DOHH2 (cell line): ENCODE measurements at regions not wholly inside any gene's neighbourhood (a gene's known extent, or its start where the extent isn't known, plus 50 kb on each side); places are given as distances from the start of the nearest gene placed in this dataset.

Experiments
- H3F3A ChIP-seq: fragments of 200-600 bp; sonication (generic), shearing (Covaris generic); 2 replicates; pipeline ENCODE4 v1.6.0; 2016; ENCODE audit warnings: antibody characterized with exemption, mild to moderate bottlenecking; ENCODE audit not compliant: control insufficient read depth, insufficient read depth
- H3K27ac ChIP-seq: fragments of 200-600 bp; sonication (generic); 2 replicates; pipeline ENCODE4 v1.5.1; 2014; ENCODE audit warnings: low read depth, mild to moderate bottlenecking, low read length, moderate library complexity
- H3K27me3 ChIP-seq: fragments of 200-600 bp; sonication (generic); 2 replicates; pipeline ENCODE4 v1.6.1; 2014; ENCODE audit warnings: mild to moderate bottlenecking, low read length, mixed read lengths; ENCODE audit not compliant: control insufficient read depth
- H3K36me3 ChIP-seq: fragments of 200-600 bp; sonication (generic); 2 replicates; pipeline ENCODE4 v1.6.1; 2014; ENCODE audit warnings: mild to moderate bottlenecking, low read length, moderate library complexity, mixed read lengths; ENCODE audit not compliant: control insufficient read depth
- H3K4me1 ChIP-seq: fragments of 200-600 bp; sonication (generic); 2 replicates; pipeline ENCODE4 v1.6.1; 2014; ENCODE audit warnings: mild to moderate bottlenecking, low read length, mixed read lengths; ENCODE audit not compliant: control insufficient read depth
- H3K4me2 ChIP-seq: fragments of 200-600 bp; sonication (generic); 2 replicates; pipeline ENCODE4 v1.6.0; 2014; ENCODE audit warnings: mild to moderate bottlenecking, low read length, moderate library complexity
- H3K4me3 ChIP-seq: fragments of 200-600 bp; sonication (generic); 2 replicates; pipeline ENCODE4 v1.5.1; 2014; ENCODE audit warnings: mild to moderate bottlenecking, low read length, mixed read lengths
- H3K79me2 ChIP-seq: fragments of 200-600 bp; sonication (generic); 2 replicates; pipeline ENCODE4 v1.6.1; 2014; ENCODE audit warnings: mild to moderate bottlenecking, low read length, mixed read lengths; ENCODE audit not compliant: control insufficient read depth
- H3K9me2 ChIP-seq: fragments of 200-600 bp; sonication (generic); replicated peaks from 2 replicates; pipeline ENCODE4 v1.6.1; 2014; ENCODE audit warnings: mild to moderate bottlenecking, low read length, mixed read lengths; ENCODE audit not compliant: control insufficient read depth
- H3K9me3 ChIP-seq: fragments of 200-600 bp; sonication (generic); 2 replicates; pipeline ENCODE4 v1.6.1; 2014; ENCODE audit warnings: antibody characterized with exemption, low read length, mixed read lengths; ENCODE audit not compliant: control insufficient read depth, insufficient read depth
- H4K20me1 ChIP-seq: fragments of 200-600 bp; sonication (generic); 2 replicates; pipeline ENCODE4 v1.6.0; 2014; ENCODE audit warnings: low read depth, mild to moderate bottlenecking, antibody characterized with exemption, low read length, moderate library complexity; ENCODE audit not compliant: control insufficient read depth, insufficient read depth
- CTCF ChIP-seq: fragments of 200-600 bp; sonication (generic); IDR thresholded peaks from one replicate; pipeline ENCODE4 v1.5.1; 2014; ENCODE audit warnings: antibody characterized with exemption, mild to moderate bottlenecking, low read depth, low read length; ENCODE audit not compliant: poor library complexity, severe bottlenecking
- EZH2phosphoT487 ChIP-seq: fragments of 200-600 bp; sonication (generic); IDR thresholded peaks from 2 replicates; pipeline ENCODE4 v1.6.1; 2017; ENCODE audit warnings: borderline replicate concordance, mild to moderate bottlenecking, antibody characterized with exemption, low read length, moderate library complexity, mixed read lengths

GRCh38 chr5:109951758-109952157, 262.0 kb downstream of the MAN2A1 start:
- Histone ChIP-seq H3K36me3 (no peaks in the 10 kb centered on the region), H3K9me2 (no peaks in the 10 kb centered on the region), H3K79me2 (no peaks in the 10 kb centered on the region), H3K4me2 (no peak overlapping the region), H3K9me3 (no peaks in the 10 kb centered on the region), H3F3A (no peaks in the 10 kb centered on the region), H3K4me1 (no peaks in the 10 kb centered on the region), H3K4me3 (no peak overlapping the region), H4K20me1 (no peaks in the 10 kb centered on the region), H3K27ac (no peak overlapping the region), H3K27me3 (no peaks in the 10 kb centered on the region)
- TF ChIP-seq CTCF (no peak), EZH2phosphoT487 (no peak)

DNA sequence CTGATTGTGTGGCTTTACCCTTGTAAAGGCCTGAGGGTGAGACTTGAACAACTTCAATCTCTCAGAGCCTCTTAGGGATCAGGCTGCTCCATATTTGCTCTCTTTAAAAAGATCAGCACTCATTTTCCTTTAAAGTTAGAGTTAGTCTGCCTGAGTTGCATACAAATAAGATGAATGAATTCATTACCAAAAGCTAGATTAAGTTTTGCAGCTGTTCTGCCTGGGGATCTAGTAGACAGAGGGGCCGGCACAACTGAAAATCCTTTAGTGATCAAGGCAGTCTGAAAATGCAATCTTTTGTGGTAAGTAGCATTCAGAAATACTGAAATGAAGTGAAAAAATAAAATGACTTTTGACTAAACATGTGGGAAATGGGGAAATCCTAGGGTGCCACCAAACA, 264.0 kb downstream of the MAN2A1 start:
- Histone ChIP-seq H3K36me3 (no peaks in the 10 kb centered on the region), H3K27me3 (no peaks in the 10 kb centered on the region), H3K4me3 (no peak overlapping the region), H4K20me1 (no peaks in the 10 kb centered on the region), H3K4me2 (no peak overlapping the region), H3K27ac (no peak overlapping the region), H3K9me2 (no peaks in the 10 kb centered on the region), H3F3A (no peaks in the 10 kb centered on the region), H3K79me2 (no peaks in the 10 kb centered on the region), H3K4me1 (no peaks in the 10 kb centered on the region), H3K9me3 (no peaks in the 10 kb centered on the region)
- TF ChIP-seq CTCF (no peak), EZH2phosphoT487 (no peak)

- no peaks in the 10 kb centered on the region for H3K4me1 ChIP-seq
- H3K36me3 ChIP-seq = no peaks in the 10 kb centered on the region
- H3K4me3 ChIP-seq = no peak overlapping the region
- no peaks in the 10 kb centered on the region for H3F3A ChIP-seq
- H3K27me3 ChIP-seq = no peaks in the 10 kb centered on the region
- no peak for TF ChIP-seq EZH2phosphoT487
- TF ChIP-seq CTCF = no peak
- H3K79me2 ChIP-seq = no peaks in the 10 kb centered on the region
- H3K4me2 ChIP-seq = no peak overlapping the region
- no peak overlapping the region for H3K27ac ChIP-seq
- no peaks in the 10 kb centered on the region for H4K20me1 ChIP-seq
- no peaks in the 10 kb centered on the region for H3K9me2 ChIP-seq
- no peaks in the 10 kb centered on the region for H3K9me3 ChIP-seq
Measured at GRCh38 chr5:109956884-109957283, 267.2 kb downstream of the MAN2A1 start.

DNA sequence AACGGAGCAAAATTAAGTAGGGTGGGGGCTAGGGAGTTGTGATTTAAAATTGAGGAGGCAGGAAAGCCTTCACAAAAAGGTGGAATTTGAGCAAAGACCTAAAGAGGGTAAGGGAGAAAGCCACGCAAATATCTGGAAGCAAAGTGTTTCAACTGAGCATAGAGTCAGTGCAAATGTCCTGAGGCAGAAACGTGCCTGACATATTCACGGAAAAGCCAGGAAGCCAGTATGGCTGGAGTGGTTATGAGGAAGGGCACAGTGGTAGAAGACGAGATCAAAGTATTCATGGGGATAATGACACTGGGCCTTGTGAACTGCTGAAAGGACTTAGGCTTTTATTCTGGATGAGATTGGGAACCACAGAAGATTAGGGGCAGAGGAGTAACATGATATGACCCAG, 268.4 kb downstream of the MAN2A1 start:
- no peaks in the 10 kb centered on the region for H3K36me3 ChIP-seq
- H3K27ac ChIP-seq = no peak overlapping the region
- H3K27me3 ChIP-seq = no peaks in the 10 kb centered on the region
- H3F3A ChIP-seq = no peaks in the 10 kb centered on the region
- H4K20me1 ChIP-seq = no peaks in the 10 kb centered on the region
- H3K4me3 ChIP-seq = no peak overlapping the region
- no peaks in the 10 kb centered on the region for H3K9me3 ChIP-seq
- H3K4me2 ChIP-seq = no peak overlapping the region
- H3K4me1 ChIP-seq = no peaks in the 10 kb centered on the region
- no peak for TF ChIP-seq CTCF
- TF ChIP-seq EZH2phosphoT487 = no peak
- H3K79me2 ChIP-seq = no peaks in the 10 kb centered on the region
- H3K9me2 ChIP-seq = no peaks in the 10 kb centered on the region
